ENCODE measurements at regions not wholly inside any gene's neighbourhood (a gene's known extent, or its start where the extent isn't known, plus 50 kb on each side); places are given as distances from the start of the nearest gene placed in this dataset.

DNA sequence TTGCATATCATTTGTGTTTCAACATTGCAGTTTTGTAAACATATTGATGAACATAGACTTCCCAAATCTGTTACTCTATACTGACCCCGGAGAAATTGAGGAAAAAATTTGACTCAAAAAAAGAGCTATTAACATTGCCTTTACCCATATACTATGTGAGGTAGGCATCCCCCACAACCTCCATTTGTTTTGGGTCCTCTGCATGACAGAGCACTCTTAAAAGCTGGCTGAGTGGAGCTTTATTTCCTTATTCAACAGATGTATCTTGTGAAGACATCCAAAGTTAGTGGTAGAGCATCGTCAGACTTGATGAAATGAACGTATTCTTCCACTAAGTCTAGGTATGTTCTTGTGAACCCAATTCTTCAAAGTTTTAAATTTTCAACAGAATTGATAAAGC is 310.5 kb downstream of the CDH9 start:
- Histone ChIP-seq H3K9ac (ENCODE audit: low read length) (no peak overlapping the region), H3K4me2 (replicated peaks; ENCODE audit: low read depth, low read length, poor library complexity, severe bottlenecking) (no peak overlapping the region), H3K4me1 (ENCODE audit: control insufficient read depth in 2 of 2, insufficient read depth in 2 of 2, low read length in 2 of 2) (no peaks in the 10 kb centered on the region), H2AFZ (ENCODE audit: insufficient read depth, low read depth, low read length, poor library complexity, severe bottlenecking) (no peak overlapping the region), H4K20me1 (ENCODE audit: control insufficient read depth, insufficient read depth, low read length, poor library complexity, severe bottlenecking) (no peaks in the 10 kb centered on the region), H3K36me3 (replicated peaks in 1 of 2; ENCODE audit: control extremely low read depth in 1 of 2, control insufficient read depth in 1 of 2, extremely low read depth in 1 of 2, insufficient read depth in 2 of 2, low read length in 1 of 2) (no peaks in the 10 kb centered on the region), H3K4me3 (ENCODE audit: control extremely low read depth in 1 of 5, extremely low read depth in 1 of 5, insufficient read depth in 1 of 5, low read depth in 2 of 5, low read length in 4 of 5) (no peak overlapping the region), H3K27ac (ENCODE audit: low read length in 2 of 2) (no peak overlapping the region), H3K9me3 (ENCODE audit: control extremely low read depth in 1 of 3, control insufficient read depth in 2 of 3, insufficient read depth in 1 of 3, low read length in 2 of 3) (no peaks in the 10 kb centered on the region), H3K27me3 (replicated peaks in 1 of 4; ENCODE audit: control extremely low read depth in 1 of 4, control insufficient read depth in 3 of 4, insufficient read depth in 4 of 4, low read length in 3 of 4) (no peaks in the 10 kb centered on the region), H3K79me2 (ENCODE audit: control insufficient read depth, insufficient read depth, low read length) (no peaks in the 10 kb centered on the region)
- H3K4me3 Mint-ChIP-seq = no peak overlapping the region
- DNase-seq (no peak), ATAC-seq (ENCODE audit: low read depth) (no peak)
- H3K4me1 Mint-ChIP-seq = no peaks in the 10 kb centered on the region
- POLR2A ChIA-PET = no interaction called here
- CTCF ChIA-PET = no interaction called here
- TF ChIP-seq, protein P1, sequence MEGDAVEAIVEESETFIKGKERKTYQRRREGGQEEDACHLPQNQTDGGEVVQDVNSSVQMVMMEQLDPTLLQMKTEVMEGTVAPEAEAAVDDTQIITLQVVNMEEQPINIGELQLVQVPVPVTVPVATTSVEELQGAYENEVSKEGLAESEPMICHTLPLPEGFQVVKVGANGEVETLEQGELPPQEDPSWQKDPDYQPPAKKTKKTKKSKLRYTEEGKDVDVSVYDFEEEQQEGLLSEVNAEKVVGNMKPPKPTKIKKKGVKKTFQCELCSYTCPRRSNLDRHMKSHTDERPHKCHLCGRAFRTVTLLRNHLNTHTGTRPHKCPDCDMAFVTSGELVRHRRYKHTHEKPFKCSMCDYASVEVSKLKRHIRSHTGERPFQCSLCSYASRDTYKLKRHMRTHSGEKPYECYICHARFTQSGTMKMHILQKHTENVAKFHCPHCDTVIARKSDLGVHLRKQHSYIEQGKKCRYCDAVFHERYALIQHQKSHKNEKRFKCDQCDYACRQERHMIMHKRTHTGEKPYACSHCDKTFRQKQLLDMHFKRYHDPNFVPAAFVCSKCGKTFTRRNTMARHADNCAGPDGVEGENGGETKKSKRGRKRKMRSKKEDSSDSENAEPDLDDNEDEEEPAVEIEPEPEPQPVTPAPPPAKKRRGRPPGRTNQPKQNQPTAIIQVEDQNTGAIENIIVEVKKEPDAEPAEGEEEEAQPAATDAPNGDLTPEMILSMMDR (IDR thresholded peaks at IDR 0.05) = no peak
- TF ChIP-seq EZH2 (IDR thresholded peaks at IDR 0.05; ENCODE audit: borderline replicate concordance, insufficient read depth, low read depth, low read length, poor library complexity, severe bottlenecking) = no peak
- intact Hi-C loops (cut with micrococcal nuclease) = no loop called here
- peaks cover 6% of the 10 kb centered on the region for H3K9me3 Mint-ChIP-seq (ENCODE audit: insufficient read depth)
- no peaks in the 10 kb centered on the region for H3K27me3 Mint-ChIP-seq
- no peak overlapping the region for H3K27ac Mint-ChIP-seq
- WGBS (ENCODE audit: insufficient coverage) = 100% methylated on average over 2 of the region's 3 CpGs

DNA sequence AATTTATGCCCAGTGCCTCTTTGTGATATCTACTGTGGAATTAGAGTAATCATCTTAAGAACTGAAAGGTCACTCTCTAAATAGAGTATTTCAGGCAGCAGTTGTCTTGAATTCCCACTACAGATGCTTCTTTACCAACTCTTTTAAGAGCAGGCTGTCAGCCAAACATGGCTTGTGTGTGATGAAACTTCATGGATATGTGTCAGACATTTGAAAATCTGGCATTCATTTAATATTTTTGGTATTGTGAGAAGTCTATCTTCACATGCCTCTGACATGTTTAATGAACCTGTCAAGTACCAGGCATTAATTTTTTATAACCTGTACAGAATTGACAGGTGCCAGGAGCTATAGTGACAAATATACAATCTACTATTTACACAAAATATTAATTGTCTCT is 318.6 kb downstream of the CDH9 start:
- ChIA-PET CTCF (no interaction called here), POLR2A (no interaction called here)
- no peak overlapping the region for H2AFZ ChIP-seq (ENCODE audit: insufficient read depth, low read depth, low read length, poor library complexity, severe bottlenecking)
- no peaks in the 10 kb centered on the region for H3K79me2 ChIP-seq (ENCODE audit: control insufficient read depth, insufficient read depth, low read length)
- DNase-seq = no peak
- H3K4me2 ChIP-seq (replicated peaks; ENCODE audit: low read depth, low read length, poor library complexity, severe bottlenecking) = no peak overlapping the region
- H3K9me3 ChIP-seq (ENCODE audit: control extremely low read depth in 1 of 3, control insufficient read depth in 2 of 3, insufficient read depth in 1 of 3, low read length in 2 of 3) = no peaks in the 10 kb centered on the region
- no peaks in the 10 kb centered on the region for H3K27me3 ChIP-seq (replicated peaks in 1 of 4; ENCODE audit: control extremely low read depth in 1 of 4, control insufficient read depth in 3 of 4, insufficient read depth in 4 of 4, low read length in 3 of 4)
- no peak for TF ChIP-seq EZH2 (IDR thresholded peaks at IDR 0.05; ENCODE audit: borderline replicate concordance, insufficient read depth, low read depth, low read length, poor library complexity, severe bottlenecking)
- TF ChIP-seq, protein P1 (IDR thresholded peaks at IDR 0.05) = no peak
- H3K36me3 ChIP-seq (replicated peaks in 1 of 2; ENCODE audit: control extremely low read depth in 1 of 2, control insufficient read depth in 1 of 2, extremely low read depth in 1 of 2, insufficient read depth in 2 of 2, low read length in 1 of 2) = no peaks in the 10 kb centered on the region
- no peaks in the 10 kb centered on the region for H4K20me1 ChIP-seq (ENCODE audit: control insufficient read depth, insufficient read depth, low read length, poor library complexity, severe bottlenecking)
- ATAC-seq (ENCODE audit: low read depth) = no peak
- H3K9me3 Mint-ChIP-seq (ENCODE audit: insufficient read depth) = peaks cover 6% of the 10 kb centered on the region
- H3K4me3 ChIP-seq (ENCODE audit: control extremely low read depth in 1 of 5, extremely low read depth in 1 of 5, insufficient read depth in 1 of 5, low read depth in 2 of 5, low read length in 4 of 5) = no peak overlapping the region
- no peak overlapping the region for H3K27ac ChIP-seq (ENCODE audit: low read length in 2 of 2)
- H3K4me1 Mint-ChIP-seq = no peaks in the 10 kb centered on the region
- no peaks in the 10 kb centered on the region for H3K27me3 Mint-ChIP-seq
- no peaks in the 10 kb centered on the region for H3K4me1 ChIP-seq (ENCODE audit: control insufficient read depth in 2 of 2, insufficient read depth in 2 of 2, low read length in 2 of 2)
- no peak overlapping the region for H3K27ac Mint-ChIP-seq
- no peak overlapping the region for H3K9ac ChIP-seq (ENCODE audit: low read length)
- H3K4me3 Mint-ChIP-seq = no peak overlapping the region
- intact Hi-C loops (cut with micrococcal nuclease) = no loop called here

Measured in B cell (primary cell).